ENCODE measurements at regions not wholly inside any gene's neighbourhood (a gene's known extent, or its start where the extent isn't known, plus 50 kb on each side); places are given as distances from the start of the nearest gene placed in this dataset.
A peak's percentile ranks its signal among the peaks of the same experiment; 100 is the strongest.

GRCh38 chr2:53064154-53064553 lies 703.5 kb upstream of the CHAC2 start:
- Histone ChIP-seq H4K20me1 (ENCODE audit: control insufficient read depth, extremely low read depth, insufficient read depth, low read length) (no peaks in the 10 kb centered on the region), H3K36me3 (ENCODE audit: control insufficient read depth in 2 of 2, extremely low read depth in 1 of 2, insufficient read depth in 2 of 2, low read length in 2 of 2) (no peaks in the 10 kb centered on the region), H3K9me1 (ENCODE audit: control insufficient read depth, extremely low read depth, insufficient read depth, low read length) (no peaks in the 10 kb centered on the region), H3K4me1 (ENCODE audit: control insufficient read depth, extremely low read depth, insufficient read depth, low read length) (no peaks in the 10 kb centered on the region), H2AFZ (ENCODE audit: control insufficient read depth, low read length) (no peak overlapping the region), H3K27me3 (ENCODE audit: control insufficient read depth, extremely low read depth, insufficient read depth, low read length) (no peaks in the 10 kb centered on the region), H3K27ac (ENCODE audit: control insufficient read depth, insufficient read depth, low read length) (no peak overlapping the region), H3K4me2 (ENCODE audit: control insufficient read depth, extremely low read depth, insufficient read depth, low read depth, low read length) (no peak overlapping the region), H3K4me3 (ENCODE audit: control insufficient read depth in 2 of 3, extremely low read depth in 1 of 3, insufficient read depth in 2 of 3, low read depth in 1 of 3, low read length in 3 of 3) (no peak overlapping the region), H3K9ac (ENCODE audit: control insufficient read depth, extremely low read depth, insufficient read depth, low read length) (no peak overlapping the region), H3K9me3 (ENCODE audit: control insufficient read depth, low read depth, low read length) (no peaks in the 10 kb centered on the region), H3K79me2 (ENCODE audit: control insufficient read depth, insufficient read depth, low read length) (no peaks in the 10 kb centered on the region)
- dilution Hi-C loops (cut with MboI; ENCODE audit: extremely low pct_ligation_motif_present, low sequenced_read_pairs) = no loop called here
- FAIRE-seq = no peak
- DNase-seq (ENCODE audit: low read depth, low spot score) = no peak
- TF ChIP-seq CTCF (optimal IDR thresholded peaks at IDR 0.05 in 1 of 3, IDR thresholded peaks at IDR 0.05 in 1 of 3, conservative IDR thresholded peaks at IDR 0.05 in 1 of 3; ENCODE audit: extremely low read depth in 1 of 3, insufficient read depth in 2 of 3, low read length in 3 of 3) = no peak
- TF ChIP-seq EZH2 (IDR thresholded peaks at IDR 0.05; ENCODE audit: low read length) = no peak

GRCh38 chr2:53058526-53058925 lies 709.1 kb upstream of the CHAC2 start:
- Histone ChIP-seq H3K79me2 (ENCODE audit: control insufficient read depth, insufficient read depth, low read length) (no peaks in the 10 kb centered on the region), H3K9ac (ENCODE audit: control insufficient read depth, extremely low read depth, insufficient read depth, low read length) (no peak overlapping the region), H2AFZ (ENCODE audit: control insufficient read depth, low read length) (no peak overlapping the region), H3K4me1 (ENCODE audit: control insufficient read depth, extremely low read depth, insufficient read depth, low read length) (no peaks in the 10 kb centered on the region), H3K4me3 (ENCODE audit: control insufficient read depth in 2 of 3, extremely low read depth in 1 of 3, insufficient read depth in 2 of 3, low read depth in 1 of 3, low read length in 3 of 3) (no peak overlapping the region), H3K9me1 (ENCODE audit: control insufficient read depth, extremely low read depth, insufficient read depth, low read length) (no peaks in the 10 kb centered on the region), H3K27me3 (ENCODE audit: control insufficient read depth, extremely low read depth, insufficient read depth, low read length) (no peaks in the 10 kb centered on the region), H3K27ac (ENCODE audit: control insufficient read depth, insufficient read depth, low read length) (no peak overlapping the region), H3K4me2 (ENCODE audit: control insufficient read depth, extremely low read depth, insufficient read depth, low read depth, low read length) (no peak overlapping the region), H3K9me3 (ENCODE audit: control insufficient read depth, low read depth, low read length) (no peaks in the 10 kb centered on the region), H3K36me3 (ENCODE audit: control insufficient read depth in 2 of 2, extremely low read depth in 1 of 2, insufficient read depth in 2 of 2, low read length in 2 of 2) (no peaks in the 10 kb centered on the region), H4K20me1 (ENCODE audit: control insufficient read depth, extremely low read depth, insufficient read depth, low read length) (no peaks in the 10 kb centered on the region)
- TF ChIP-seq CTCF (optimal IDR thresholded peaks at IDR 0.05 in 1 of 3, IDR thresholded peaks at IDR 0.05 in 1 of 3, conservative IDR thresholded peaks at IDR 0.05 in 1 of 3; ENCODE audit: extremely low read depth in 1 of 3, insufficient read depth in 2 of 3, low read length in 3 of 3) = no peak
- TF ChIP-seq EZH2 (IDR thresholded peaks at IDR 0.05; ENCODE audit: low read length) = no peak
- dilution Hi-C loops (cut with MboI; ENCODE audit: extremely low pct_ligation_motif_present, low sequenced_read_pairs) = no loop called here
- FAIRE-seq (peak; percentile 91), DNase-seq (ENCODE audit: low read depth, low spot score) (no peak)
